GM18520 (cell line): ENCODE measurements at regions not wholly inside any gene's neighbourhood (a gene's known extent, or its start where the extent isn't known, plus 50 kb on each side); places are given as distances from the start of the nearest gene placed in this dataset.

Source experiments
- ATAC-seq: cut with Tn5 transposase; IDR thresholded peaks from one replicate; pipeline ENCODE4 v1.9.1; 2021; ENCODE audit not compliant: unreplicated experiment

GRCh38 chr2:3071685-3072263 is 305.8 kb downstream of the EIPR1 start:
- no peak for ATAC-seq

- no peak for ATAC-seq
Measured at GRCh38 chr2:3066831-3067230, 310.8 kb downstream of the EIPR1 start.

- ATAC-seq: no peak
Measured at GRCh38 chr2:3065928-3066327, 311.7 kb downstream of the EIPR1 start.

DNA sequence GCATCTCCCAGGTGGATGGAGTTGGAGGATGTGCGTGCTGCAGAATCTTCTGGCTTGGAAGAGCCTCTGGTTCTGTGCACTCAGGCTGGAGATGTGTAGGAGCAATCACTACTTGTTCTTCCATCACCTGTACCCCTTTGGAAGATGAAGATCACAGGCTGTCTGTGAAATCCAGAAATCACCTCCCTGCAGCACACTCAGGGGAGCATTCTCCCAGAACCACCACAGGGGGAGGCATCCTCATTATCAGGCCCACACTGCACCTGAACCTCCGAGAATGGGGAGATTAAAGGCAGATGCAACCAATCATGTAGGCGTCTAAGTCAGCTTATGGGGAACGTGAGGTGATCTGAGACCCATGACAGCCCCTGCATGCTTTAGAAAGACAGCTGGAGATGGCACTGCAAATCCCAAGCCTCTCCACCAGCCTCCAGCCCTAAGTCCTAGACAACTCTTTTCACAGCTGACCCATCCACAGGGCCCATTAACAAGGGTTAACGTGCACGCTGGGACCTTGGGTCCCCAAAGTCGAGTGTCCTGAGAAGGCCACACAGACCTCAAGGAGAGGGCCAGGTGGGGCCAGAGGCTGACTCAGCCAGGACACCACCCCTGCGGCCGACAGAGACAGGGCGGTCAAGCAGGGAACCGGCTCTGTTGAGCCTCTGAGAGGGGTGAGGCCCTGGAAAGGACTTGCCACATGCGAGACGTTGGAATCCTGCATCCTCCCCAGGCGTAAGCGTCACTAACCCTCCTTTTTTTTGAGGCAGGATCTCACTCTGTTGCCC is 314.9 kb downstream of the EIPR1 start:
- ATAC-seq: no peak

DNA sequence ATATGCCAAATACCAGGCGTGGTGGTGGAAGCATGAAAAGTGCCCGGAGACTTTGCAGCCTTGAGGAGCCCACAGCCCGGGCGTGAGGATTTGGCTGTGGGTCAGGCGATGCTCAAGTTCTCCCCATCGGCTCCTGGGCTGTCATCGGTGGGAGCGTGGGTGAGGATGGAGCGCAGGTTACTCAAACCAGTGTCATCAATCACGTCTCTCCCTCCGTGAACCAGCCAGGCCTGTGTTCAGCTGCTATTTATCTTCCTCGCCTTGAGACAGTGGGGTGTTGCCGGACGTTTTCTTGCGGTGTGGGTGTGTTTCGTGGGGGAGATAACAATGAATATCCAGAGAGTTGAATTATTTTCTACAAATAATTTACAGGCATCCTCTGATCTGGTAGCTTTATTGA is 317.6 kb downstream of the EIPR1 start:
- ATAC-seq: no peak

DNA sequence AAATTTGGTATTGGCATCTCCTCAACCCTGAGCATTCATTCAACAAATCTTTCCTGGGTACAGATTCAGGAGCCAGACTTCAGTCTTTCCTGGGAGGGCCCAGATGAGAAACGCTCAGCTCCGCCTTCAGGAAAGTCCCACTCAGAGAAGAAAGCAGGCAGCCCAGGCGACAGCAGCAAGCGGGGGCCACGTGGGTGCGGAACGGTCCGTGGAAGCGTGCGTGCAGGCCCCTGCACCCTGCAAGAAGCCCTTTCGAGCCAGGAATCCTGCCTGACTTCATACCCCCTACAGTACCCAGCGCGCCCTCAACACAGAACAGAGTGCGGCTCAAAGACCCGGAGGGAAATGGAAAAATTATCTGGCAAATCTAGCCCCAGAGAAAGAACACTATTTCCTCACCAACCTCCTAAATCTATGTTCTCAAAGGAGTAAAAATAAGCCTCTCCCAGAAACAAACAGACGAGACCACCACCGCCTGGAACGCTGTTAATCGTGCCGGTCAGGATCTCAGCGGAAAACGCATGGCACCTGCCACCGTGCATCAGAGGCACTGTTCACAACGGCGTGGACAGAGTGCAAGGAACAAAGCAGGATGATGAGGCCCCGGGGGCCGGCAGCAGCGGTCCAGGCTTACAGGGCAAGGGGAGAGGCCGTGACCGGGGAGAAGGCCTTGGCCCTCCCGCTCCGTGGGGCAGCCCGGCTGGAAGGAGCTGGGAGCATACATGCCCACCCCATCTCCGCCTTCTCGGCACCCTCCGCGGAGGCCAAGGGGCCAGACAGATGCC is 318.3 kb downstream of the EIPR1 start:
- no peak for ATAC-seq

DNA sequence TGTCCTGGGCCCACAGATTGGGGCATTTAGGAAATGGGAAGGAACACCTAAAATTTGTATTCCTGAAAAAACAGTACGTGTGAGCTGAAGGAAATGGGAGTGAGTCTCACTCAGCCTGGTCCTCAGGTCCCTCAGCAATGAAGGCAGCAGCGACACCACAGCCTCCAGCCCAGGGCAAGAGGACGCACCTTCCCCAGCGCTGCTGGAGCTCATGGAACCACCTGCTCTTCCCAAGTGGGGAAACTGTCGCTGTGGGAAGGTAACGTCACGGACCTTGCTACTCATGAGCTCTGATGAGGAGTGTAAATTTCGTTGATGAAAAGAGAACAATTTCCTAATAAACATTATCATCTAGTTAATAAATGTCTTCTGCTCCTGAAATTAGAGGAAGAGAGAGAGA is 323.6 kb downstream of the EIPR1 start:
- no peak for ATAC-seq

GRCh38 chr2:3051266-3051665 is 326.4 kb downstream of the EIPR1 start:
- no peak for ATAC-seq

GRCh38 chr2:3046170-3046865 is 331.3 kb downstream of the EIPR1 start:
- no peak for ATAC-seq

DNA sequence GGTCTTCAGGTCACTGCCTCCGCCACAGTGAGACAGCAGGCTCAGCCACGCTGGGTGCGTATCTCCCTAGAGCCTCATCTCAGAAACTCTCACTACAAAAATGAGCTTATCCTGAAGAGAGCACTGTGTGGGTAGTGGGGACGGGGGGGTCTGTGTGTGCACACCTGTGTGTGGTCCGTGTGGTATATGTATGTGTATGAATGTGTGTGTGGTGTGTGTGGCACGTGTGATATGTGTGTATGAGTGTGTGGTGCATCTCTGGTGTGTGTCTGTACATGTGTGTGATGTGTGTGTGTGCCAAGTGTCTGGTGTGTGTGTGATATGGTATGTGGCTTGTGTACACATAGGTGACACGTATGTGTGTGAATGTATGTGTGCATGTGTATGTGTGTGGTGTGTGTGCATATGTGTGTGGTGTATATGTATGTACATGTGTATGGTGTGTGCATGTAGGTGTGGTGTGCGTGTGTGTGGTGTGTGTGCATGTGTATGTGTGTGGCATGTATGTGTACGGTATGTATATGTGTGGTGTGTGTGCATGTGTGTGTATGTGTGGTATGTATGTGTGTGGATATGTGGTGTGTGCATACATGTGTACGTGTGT is 332.2 kb downstream of the EIPR1 start:
- no peak for ATAC-seq

DNA sequence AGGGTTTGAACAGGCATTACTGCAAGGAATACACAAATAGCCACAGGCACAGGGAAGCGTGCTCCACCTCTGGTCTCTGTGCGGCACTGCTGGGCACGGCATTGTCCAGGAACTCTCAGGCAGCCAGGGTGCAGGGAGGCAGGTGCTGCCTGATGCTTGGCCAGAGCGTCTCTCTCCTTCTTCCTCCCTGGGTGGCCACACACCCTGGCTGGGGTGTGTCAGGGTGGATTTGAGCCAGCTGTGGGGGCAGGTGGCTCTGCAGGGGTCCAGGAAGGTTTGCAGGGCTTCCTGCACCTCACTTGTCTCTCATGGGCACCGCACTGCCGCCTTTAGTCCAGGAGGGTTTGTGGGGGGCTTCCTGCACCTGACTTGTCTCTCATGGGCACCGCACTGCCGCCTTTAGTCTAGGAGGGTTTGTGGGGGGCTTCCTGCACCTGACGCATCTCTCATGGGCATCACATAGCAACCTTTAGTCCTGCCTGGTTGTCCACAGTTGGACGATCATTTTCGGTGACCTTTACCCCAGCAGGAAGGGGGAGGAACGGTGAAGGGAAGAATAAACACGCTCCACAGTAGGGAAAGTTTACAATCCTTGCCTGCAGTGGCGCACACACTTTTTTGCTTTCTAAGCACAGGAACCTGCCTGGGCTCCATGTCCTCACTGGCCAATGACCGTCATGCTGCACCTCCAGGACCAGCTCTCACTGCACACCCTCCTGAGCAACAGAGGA is 332.9 kb downstream of the EIPR1 start:
- ATAC-seq: no peak

GRCh38 chr2:3043726-3044125 is 333.9 kb downstream of the EIPR1 start:
- no peak for ATAC-seq

- ATAC-seq: no peak
Measured at GRCh38 chr2:3042601-3043585, 334.7 kb downstream of the EIPR1 start.

GRCh38 chr2:3041841-3042600 is 335.6 kb downstream of the EIPR1 start:
- no peak for ATAC-seq

GRCh38 chr2:3041246-3041645 is 336.4 kb downstream of the EIPR1 start:
- ATAC-seq: no peak

- no peak for ATAC-seq
Measured at GRCh38 chr2:3040496-3041140, 337.0 kb downstream of the EIPR1 start.

DNA sequence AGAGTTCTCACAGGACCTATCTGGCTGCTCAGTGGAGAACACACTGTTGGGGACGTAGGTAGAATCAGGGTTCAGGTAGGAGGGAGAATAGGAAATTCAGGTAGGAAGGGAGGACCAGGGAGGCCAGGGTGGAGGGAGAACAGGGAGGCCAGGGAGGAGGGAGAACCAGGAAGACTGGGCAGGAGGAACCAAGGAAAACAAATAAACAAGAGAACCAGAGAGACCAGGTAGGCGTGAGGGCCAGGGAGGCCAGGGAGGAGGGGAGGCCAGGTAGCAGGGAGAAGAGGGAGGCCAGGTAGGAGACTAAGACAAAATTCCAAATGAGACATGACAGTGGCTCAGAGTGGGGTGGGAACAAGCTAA is 337.6 kb downstream of the EIPR1 start:
- no peak for ATAC-seq
